Kidney (tissue), 13 donors: ENCODE measurements at regions not wholly inside any gene's neighbourhood (a gene's known extent, or its start where the extent isn't known, plus 50 kb on each side); places are given as distances from the start of the nearest gene placed in this dataset.

ENCODE experiments used
- DNase-seq, 5 donors: peaks; one replicate each; pipeline ENCODE4 v3.0.0-alpha.2; 2013 to 2020
- FAIRE-seq: peaks from 2 replicates; lab custom pipeline; 2012; peaks lifted over from hg19 to GRCh38; lab: Jason Lieb, UNC
- H3K27ac ChIP-seq, 2 donors: one replicate each; pipeline ENCODE4 v1.7.0; 2013; ENCODE audit warnings: low read depth in 2 of 2, low read length in 2 of 2, inconsistent platforms in 1 of 2
- H3K27me3 ChIP-seq: one replicate; pipeline ENCODE4 v1.7.1; 2013; ENCODE audit warnings: low read length, inconsistent platforms; ENCODE audit not compliant: control insufficient read depth, insufficient read depth
- H3K36me3 ChIP-seq, 3 donors: one replicate each; pipeline versions ENCODE4 v1.7.0 to v1.7.1; 2013; ENCODE audit warnings: low read length in 3 of 3, control low read depth in 1 of 3, inconsistent platforms in 1 of 3; ENCODE audit not compliant: insufficient read depth in 3 of 3, control insufficient read depth in 2 of 3
- H3K4me1 ChIP-seq, 3 donors: one replicate each; pipeline versions ENCODE4 v1.7.0 to v1.7.1; 2013; ENCODE audit warnings: low read length in 3 of 3, inconsistent platforms in 1 of 3, low read depth in 1 of 3; ENCODE audit not compliant: control insufficient read depth in 2 of 3, insufficient read depth in 2 of 3
- H3K4me3 ChIP-seq, 3 donors: one replicate each; pipeline versions ENCODE4 v1.7.0 to v1.8.1; 2013; ENCODE audit warnings: low read length in 3 of 3, control low read depth in 1 of 3, inconsistent platforms in 1 of 3
- H3K9ac ChIP-seq, 3 donors: one replicate each; pipeline versions ENCODE4 v1.7.0 to v1.7.1; 2013; ENCODE audit warnings: low read length in 3 of 3, control low read depth in 1 of 3, inconsistent platforms in 1 of 3
- H3K9me3 ChIP-seq, 3 donors: one replicate each; pipeline versions ENCODE4 v1.7.0 to v1.7.1; 2013; ENCODE audit warnings: low read length in 3 of 3, control low read depth in 1 of 3, inconsistent platforms in 1 of 3; ENCODE audit not compliant: control insufficient read depth in 2 of 3, insufficient read depth in 1 of 3
- CTCF ChIP-seq: IDR thresholded peaks from 3 replicates; pipeline ENCODE4 v1.5.1; 2012; ENCODE audit warnings: mild to moderate bottlenecking, moderate library complexity, borderline replicate concordance; ENCODE audit not compliant: insufficient read depth; ENCODE audit errors: extremely low read depth
- intact Hi-C: fragments of 100-400 bp; cut with DNase I; formaldehyde crosslinking; loops from one replicate; pipeline ENCODE4 v1.11.1; 2022
- donor health status: control.
- donor health status: control.
- donor health status: control.
- donor health status: control.
- donor health status: control.
- donor health status: DM: yes; HTN: yes; CAD: no.
- donor health status: Normal renal cell carcinoma (clear cell type).

- TF ChIP-seq CTCF, result no peak
- Histone ChIP-seq H3K4me3 (no peak overlapping the region), H3K9ac (no peak overlapping the region), H3K27me3 (no peaks in the 10 kb centered on the region), H3K4me1 (no peaks in the 10 kb centered on the region), H3K27ac (no peak overlapping the region), H3K36me3 (no peaks in the 10 kb centered on the region), H3K9me3 (no peaks in the 10 kb centered on the region)
- FAIRE-seq, result no peak
- intact Hi-C loops, result no loop called here
- no peak for DNase-seq
Observed at GRCh38 chr5:130964231-130965202, 200.5 kb downstream of the HINT1 start.

- Histone ChIP-seq H3K4me3 (no peak overlapping the region), H3K27ac (no peak overlapping the region), H3K27me3 (no peaks in the 10 kb centered on the region), H3K9me3 (no peaks in the 10 kb centered on the region), H3K4me1 (no peaks in the 10 kb centered on the region), H3K9ac (no peak overlapping the region), H3K36me3 (no peaks in the 10 kb centered on the region)
- TF ChIP-seq CTCF, result no peak
- intact Hi-C loops, result no loop called here
- DNase-seq (no peak), FAIRE-seq (no peak)
Observed at GRCh38 chr5:130963798-130964197, 201.3 kb downstream of the HINT1 start.

GRCh38 chr5:130957151-130957550 lies 207.9 kb downstream of the HINT1 start:
- intact Hi-C loops, result no loop called here
- no peaks in the 10 kb centered on the region for H3K27me3 ChIP-seq
- DNase-seq, result no peak

More at GRCh38 chr5:130957151-130957550, 207.9 kb downstream of the HINT1 start:
- no peak for FAIRE-seq
- Histone ChIP-seq H3K4me3 (no peak overlapping the region), H3K27ac (no peak overlapping the region), H3K9me3 (no peaks in the 10 kb centered on the region), H3K9ac (no peak overlapping the region), H3K36me3 (no peaks in the 10 kb centered on the region), H3K4me1 (no peaks in the 10 kb centered on the region)
- no peak for TF ChIP-seq CTCF
